ENCODE measurements at regions not wholly inside any gene's neighbourhood (a gene's known extent, or its start where the extent isn't known, plus 50 kb on each side); places are given as distances from the start of the nearest gene placed in this dataset.
A peak's percentile ranks its signal among the peaks of the same experiment; 100 is the strongest.
"Not testable (repeated sequence)": the region's sequence is repeated elsewhere in the genome, so short reads cannot be mapped to it uniquely, and the experiment has no call there.

DNA sequence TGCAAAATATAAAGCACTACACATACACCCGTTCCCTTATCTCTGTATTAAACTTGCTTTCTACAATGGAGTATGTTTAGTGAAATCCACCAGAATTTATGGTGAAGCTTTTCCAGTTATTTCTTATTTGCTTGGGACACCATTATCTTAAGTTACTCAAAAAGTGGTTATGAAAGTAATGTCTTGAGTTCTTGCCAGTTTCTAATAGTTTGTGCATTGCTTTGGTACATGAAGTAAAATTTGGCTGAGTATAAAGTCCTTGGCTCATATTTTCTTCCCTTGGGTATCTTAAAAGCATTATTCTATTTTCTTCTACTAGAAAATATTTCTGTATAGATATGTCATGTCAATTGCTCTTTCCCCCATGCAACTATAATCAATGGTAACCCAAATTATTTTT is 85.2 kb downstream of the POLR1F start:
- no peak for DNase-seq (ENCODE audit: low read depth)

- DNase-seq (ENCODE audit: low read depth): no peak
These were observed 87.1 kb downstream of the POLR1F start for GRCh38 chr7:19621740-19622139.

GRCh38 chr7:19620470-19620869 is 88.4 kb downstream of the POLR1F start:
- no peak for DNase-seq (ENCODE audit: low read depth)

GRCh38 chr7:19619122-19619521 is 89.7 kb downstream of the POLR1F start:
- DNase-seq (ENCODE audit: low read depth): no peak

GRCh38 chr7:19617901-19618300 is 90.9 kb downstream of the POLR1F start:
- DNase-seq (ENCODE audit: low read depth): no peak

- DNase-seq (ENCODE audit: low read depth): no peak
These were observed 98.5 kb downstream of the POLR1F start for GRCh38 chr7:19610194-19610943.

- DNase-seq (ENCODE audit: low read depth): no peak
These were observed 119.4 kb downstream of the POLR1F start for GRCh38 chr7:19589446-19589845.

DNA sequence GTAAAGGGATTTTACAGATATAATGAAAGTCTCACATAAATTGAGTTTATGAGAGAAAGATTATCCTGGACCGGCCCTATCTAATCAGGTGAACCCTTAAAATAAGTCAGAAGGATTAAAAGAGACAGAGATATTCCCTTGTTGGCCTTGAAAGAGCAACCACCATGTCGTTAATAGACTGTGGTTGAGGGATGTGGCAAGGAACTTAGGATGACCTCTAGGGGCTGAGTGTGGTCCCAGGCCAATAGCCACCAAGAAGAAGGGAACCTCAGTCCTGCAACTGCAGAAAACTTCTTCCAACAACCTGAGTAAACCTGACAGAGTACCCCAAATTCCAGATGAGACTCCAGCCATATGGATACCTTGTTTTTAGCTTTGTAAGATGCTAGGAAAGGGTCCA is 121.5 kb downstream of the POLR1F start:
- DNase-seq (ENCODE audit: low read depth): no peak

DNA sequence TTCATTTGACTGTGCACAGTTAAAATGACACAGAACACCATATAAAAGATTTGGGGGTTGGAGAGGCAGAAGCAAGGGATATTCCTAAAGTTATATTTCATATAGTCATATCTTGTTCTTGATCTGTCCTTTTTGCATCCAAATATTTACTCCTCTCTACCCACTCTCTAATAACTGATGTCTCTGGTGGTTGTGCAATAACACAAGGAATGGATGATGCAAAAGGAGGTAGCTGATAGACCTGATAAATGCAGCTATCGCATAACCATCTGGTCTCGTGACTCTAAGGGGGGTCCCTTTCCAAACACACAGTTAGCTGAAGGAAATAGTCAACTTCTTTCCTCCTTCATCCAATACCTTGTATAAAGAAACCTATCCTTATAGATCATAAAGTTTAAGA is 123.1 kb downstream of the POLR1F start:
- no peak for DNase-seq (ENCODE audit: low read depth)

DNA sequence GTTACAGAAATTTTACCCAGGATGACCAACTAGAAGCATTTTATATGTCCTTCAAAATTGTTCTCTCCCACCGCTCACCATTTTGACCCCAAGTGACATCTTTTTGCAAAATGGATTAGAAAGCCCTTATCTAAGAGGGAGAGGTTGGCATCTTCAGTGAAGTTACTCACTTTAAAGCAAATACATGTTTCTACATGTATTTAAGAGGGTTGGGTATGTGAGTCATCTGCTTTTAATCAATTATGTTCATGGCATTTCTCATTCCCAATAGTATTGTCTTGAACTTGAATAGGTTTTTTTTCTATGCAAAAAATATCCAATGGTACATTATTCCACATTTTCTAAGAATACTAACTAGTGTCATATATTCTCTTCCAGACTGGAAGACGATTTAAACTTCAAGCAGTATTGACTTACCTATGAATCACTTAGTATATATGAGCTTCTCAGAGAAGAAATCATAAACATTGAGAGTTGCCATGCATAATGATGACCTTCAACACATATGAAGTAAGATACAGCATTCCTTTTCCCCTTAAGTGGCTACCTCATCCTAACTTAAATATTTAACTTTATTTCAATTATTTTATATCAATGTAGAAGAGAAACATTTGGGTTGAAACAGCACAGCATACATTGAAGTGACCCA is 132.8 kb downstream of the POLR1F start:
- DNase-seq (ENCODE audit: low read depth): no peak

GRCh38 chr7:19574131-19574530 is 134.7 kb downstream of the POLR1F start:
- no peak for DNase-seq (ENCODE audit: low read depth)

DNA sequence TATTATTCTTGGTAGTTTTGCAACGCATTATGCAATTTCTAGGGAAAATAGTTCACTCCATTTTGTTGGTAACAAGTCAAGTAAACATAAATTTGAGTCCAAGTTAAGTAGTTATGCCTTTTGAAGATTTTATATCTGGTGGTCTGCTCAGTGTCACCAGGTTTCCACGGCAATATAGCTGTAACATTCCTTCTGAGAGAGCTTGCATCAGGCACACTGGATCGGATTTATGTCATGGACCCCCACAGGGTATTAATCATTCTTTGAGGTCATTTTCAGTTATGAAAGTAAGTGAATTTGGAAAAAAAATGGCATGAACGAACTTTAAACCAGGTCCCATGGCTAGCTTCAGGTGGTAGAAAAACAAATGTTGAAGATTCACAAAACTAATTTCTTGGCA is 136.3 kb downstream of the POLR1F start:
- no peak for DNase-seq (ENCODE audit: low read depth)

GRCh38 chr7:19567011-19567410 is 141.8 kb downstream of the POLR1F start:
- no peak for DNase-seq (ENCODE audit: low read depth)

GRCh38 chr7:19565602-19566001 is 143.2 kb downstream of the POLR1F start:
- DNase-seq (ENCODE audit: low read depth): no peak

GRCh38 chr7:19561121-19561805 is 147.6 kb downstream of the POLR1F start:
- no peak for DNase-seq (ENCODE audit: low read depth)

DNA sequence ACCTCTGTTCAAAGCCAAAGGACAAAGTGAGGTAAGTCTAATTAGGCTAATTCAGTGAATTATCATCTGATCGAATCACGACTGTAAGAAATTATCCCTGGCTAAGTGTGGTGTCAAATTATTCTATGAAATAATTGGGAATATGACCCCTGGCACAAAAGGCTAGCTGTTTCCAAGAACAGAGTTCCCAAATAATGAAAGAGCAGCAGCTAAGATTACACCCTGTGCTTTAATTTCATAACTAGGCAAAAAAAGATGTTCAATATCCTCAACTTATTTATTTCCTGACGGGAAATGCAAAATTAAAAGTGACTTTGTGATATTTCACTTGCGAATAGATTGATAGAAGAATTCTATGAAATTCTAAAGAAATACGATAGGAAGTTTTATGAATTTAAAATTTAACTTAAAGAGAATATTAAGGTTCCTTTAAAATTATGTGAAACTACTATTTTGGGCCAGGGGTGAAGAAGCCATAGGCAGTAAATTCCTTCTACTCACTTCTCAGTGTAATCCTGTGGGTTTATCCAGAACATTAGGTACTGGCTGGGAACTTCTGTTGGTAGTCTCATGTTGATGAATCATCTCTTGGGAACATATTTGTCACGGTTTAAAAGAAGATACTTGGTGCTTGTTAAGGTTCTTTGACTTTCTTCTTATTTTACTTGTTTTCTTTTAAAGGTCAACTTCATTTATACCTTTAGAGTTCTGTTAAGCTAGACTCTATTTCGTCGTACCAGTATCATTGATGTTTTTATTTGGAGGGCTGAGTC is 148.5 kb downstream of the POLR1F start:
- DNase-seq (ENCODE audit: low read depth): peak; percentile 20

- peak; percentile 23 for DNase-seq (ENCODE audit: low read depth)
These were observed 150.3 kb downstream of the POLR1F start for GRCh38 chr7:19558527-19558926.

- no peak for DNase-seq (ENCODE audit: low read depth)
These were observed 150.9 kb downstream of the POLR1F start for GRCh38 chr7:19557726-19558465.

- no peak for DNase-seq (ENCODE audit: low read depth)
These were observed 154.3 kb downstream of the POLR1F start for GRCh38 chr7:19554581-19554980.

- DNase-seq (ENCODE audit: low read depth): no peak
These were observed 156.3 kb downstream of the POLR1F start for GRCh38 chr7:19552576-19552975.

DNA sequence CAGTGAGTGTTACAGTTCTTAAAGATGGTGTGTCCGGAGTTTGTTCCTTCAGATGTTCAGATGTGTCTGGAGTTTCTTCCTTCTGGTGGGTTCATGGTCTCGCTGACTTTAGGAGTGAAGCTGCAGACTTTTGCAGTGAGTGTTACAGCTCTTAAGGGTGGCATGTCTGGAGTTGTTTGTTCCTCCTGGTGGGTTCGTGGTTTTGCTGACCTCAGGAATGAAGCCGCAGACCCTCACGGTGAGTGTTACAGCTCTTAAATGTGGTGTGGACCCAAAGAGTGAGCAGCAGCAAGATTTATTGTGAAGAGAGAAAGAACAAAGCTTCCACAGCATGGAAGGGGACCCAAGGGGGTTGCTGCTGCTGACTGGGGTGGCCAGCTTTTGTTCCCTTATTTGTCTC is 159.6 kb downstream of the POLR1F start:
- not testable (repeated sequence) for DNase-seq (ENCODE audit: low read depth)

DNA sequence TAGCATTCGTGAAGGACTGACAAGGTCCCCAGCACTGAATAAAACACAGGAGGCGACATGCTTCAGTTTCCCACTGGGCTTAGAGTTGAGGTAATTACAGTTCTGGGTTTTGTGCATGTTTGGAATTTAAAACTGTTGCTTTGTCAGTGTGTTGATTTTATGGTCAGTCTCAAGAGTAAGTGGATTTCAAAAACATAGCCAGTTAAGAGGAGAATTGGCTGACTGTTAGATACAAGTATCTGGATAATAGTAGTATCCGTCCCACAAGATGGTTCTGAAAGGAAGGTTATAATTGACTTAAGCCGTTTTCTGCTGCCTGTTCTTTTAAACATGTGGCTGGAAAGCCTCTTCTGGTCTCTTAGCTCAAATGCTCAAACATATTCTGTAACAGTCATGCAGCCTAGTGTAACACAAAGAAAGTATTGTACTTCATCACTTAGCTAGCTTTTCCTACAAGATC is 170.9 kb downstream of the POLR1F start:
- no peak for DNase-seq (ENCODE audit: low read depth)
